ENCODE measurements at regions not wholly inside any gene's neighbourhood (a gene's known extent, or its start where the extent isn't known, plus 50 kb on each side); places are given as distances from the start of the nearest gene placed in this dataset.
"Not testable (repeated sequence)": the region's sequence is repeated elsewhere in the genome, so short reads cannot be mapped to it uniquely, and the experiment has no call there.

GRCh38 chr10:28906934-28907333 lies 229.6 kb downstream of the BAMBI start:
- DNase-seq, result no peak
- no peak for TF ChIP-seq CTCF (IDR thresholded peaks at IDR 0.05; ENCODE audit: low read depth, low read length)
- H3K27me3 ChIP-seq (ENCODE audit: insufficient read depth, low read depth, severe bottlenecking), result no peaks in the 10 kb centered on the region
- H3K36me3 ChIP-seq, result no peaks in the 10 kb centered on the region
- no peaks in the 10 kb centered on the region for H3K9me3 ChIP-seq (ENCODE audit: severe bottlenecking)
- no peak overlapping the region for H3K4me3 ChIP-seq (ENCODE audit: low read depth, low read length)
- no peak overlapping the region for H3K27ac ChIP-seq

GRCh38 chr10:28909875-28910274 lies 232.6 kb downstream of the BAMBI start:
- Histone ChIP-seq H3K36me3 (no peaks in the 10 kb centered on the region), H3K9me3 (ENCODE audit: severe bottlenecking) (no peaks in the 10 kb centered on the region), H3K27me3 (ENCODE audit: insufficient read depth, low read depth, severe bottlenecking) (peaks cover 4% of the 10 kb centered on the region), H3K4me3 (ENCODE audit: low read depth, low read length) (no peak overlapping the region), H3K27ac (no peak overlapping the region)
- TF ChIP-seq CTCF (IDR thresholded peaks at IDR 0.05; ENCODE audit: low read depth, low read length), result no peak
- no peak for DNase-seq

GRCh38 chr10:28910956-28911355 lies 233.6 kb downstream of the BAMBI start:
- TF ChIP-seq CTCF (IDR thresholded peaks at IDR 0.05; ENCODE audit: low read depth, low read length), result no peak
- Histone ChIP-seq H3K9me3 (ENCODE audit: severe bottlenecking) (no peaks in the 10 kb centered on the region), H3K27me3 (ENCODE audit: insufficient read depth, low read depth, severe bottlenecking) (peaks cover 4% of the 10 kb centered on the region), H3K4me3 (ENCODE audit: low read depth, low read length) (no peak overlapping the region), H3K36me3 (no peaks in the 10 kb centered on the region), H3K27ac (no peak overlapping the region)
- DNase-seq, result no peak

GRCh38 chr10:28911511-28911910 lies 234.2 kb downstream of the BAMBI start:
- H3K36me3 ChIP-seq; H3K9me3 ChIP-seq (ENCODE audit: severe bottlenecking); H3K27ac ChIP-seq; H3K4me3 ChIP-seq (ENCODE audit: low read depth, low read length); H3K27me3 ChIP-seq (ENCODE audit: insufficient read depth, low read depth, severe bottlenecking); DNase-seq: not testable (repeated sequence)

GRCh38 chr10:28912017-28912783 lies 234.9 kb downstream of the BAMBI start:
- Histone ChIP-seq H3K9me3 (ENCODE audit: severe bottlenecking) (no peaks in the 10 kb centered on the region), H3K27me3 (ENCODE audit: insufficient read depth, low read depth, severe bottlenecking) (peaks cover 10% of the 10 kb centered on the region), H3K4me3 (ENCODE audit: low read depth, low read length) (no peak overlapping the region), H3K27ac (no peak overlapping the region), H3K36me3 (no peaks in the 10 kb centered on the region)
- no peak for TF ChIP-seq CTCF (IDR thresholded peaks at IDR 0.05; ENCODE audit: low read depth, low read length)
- no peak for DNase-seq

- TF ChIP-seq CTCF (IDR thresholded peaks at IDR 0.05; ENCODE audit: low read depth, low read length), result no peak
- Histone ChIP-seq H3K4me3 (ENCODE audit: low read depth, low read length) (no peak overlapping the region), H3K27me3 (ENCODE audit: insufficient read depth, low read depth, severe bottlenecking) (peaks cover 10% of the 10 kb centered on the region), H3K36me3 (no peaks in the 10 kb centered on the region), H3K9me3 (ENCODE audit: severe bottlenecking) (no peaks in the 10 kb centered on the region), H3K27ac (no peak overlapping the region)
- no peak for DNase-seq
Measured at GRCh38 chr10:28913436-28914237, 236.3 kb downstream of the BAMBI start.

Measured in WERI-Rb-1 (cell line).